ENCODE measurements at regions not wholly inside any gene's neighbourhood (a gene's known extent, or its start where the extent isn't known, plus 50 kb on each side); places are given as distances from the start of the nearest gene placed in this dataset.

DNA sequence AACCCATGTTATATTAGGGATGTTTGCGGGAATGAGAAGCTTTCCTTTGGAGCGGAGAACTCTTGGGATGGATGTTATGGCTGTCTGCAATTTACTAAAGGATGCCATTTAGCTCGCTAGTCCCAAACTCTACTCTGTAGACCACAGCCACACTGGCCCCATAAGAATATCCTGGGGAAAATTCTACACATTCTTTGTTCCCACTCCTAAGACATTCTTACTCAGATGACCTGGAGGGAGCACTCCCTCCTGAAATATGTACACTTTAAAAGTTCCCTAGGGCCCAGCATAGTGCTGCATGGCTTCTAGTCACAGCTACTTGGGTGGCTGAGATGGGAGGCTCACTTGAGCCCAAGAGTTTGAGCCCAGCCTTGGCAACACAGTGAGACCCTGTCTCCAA is 288.7 kb upstream of the RORA start:
- no peak overlapping the region for H3K9ac ChIP-seq (ENCODE audit: low read length)
- H2AFZ ChIP-seq (ENCODE audit: low read length) = no peak overlapping the region
- H3K27me3 ChIP-seq (ENCODE audit: low read length) = no peaks in the 10 kb centered on the region
- no peak for DNase-seq
- H3K36me3 ChIP-seq (ENCODE audit: insufficient read depth, low read length) = no peaks in the 10 kb centered on the region
- no peak overlapping the region for H3K27ac ChIP-seq (ENCODE audit: low read length)
- no peaks in the 10 kb centered on the region for H3K9me3 ChIP-seq (ENCODE audit: low read length)
- H3K4me1 ChIP-seq (ENCODE audit: low read length) = no peaks in the 10 kb centered on the region
- H3K4me3 ChIP-seq (ENCODE audit: low read length) = no peak overlapping the region
- H4K20me1 ChIP-seq (ENCODE audit: insufficient read depth, low read depth, low read length) = no peaks in the 10 kb centered on the region
- H3K9me2 ChIP-seq (replicated peaks; ENCODE audit: insufficient read depth, low read length) = no peaks in the 10 kb centered on the region
- H3K4me2 ChIP-seq (ENCODE audit: low read depth, low read length, poor library complexity, severe bottlenecking) = no peak overlapping the region
- no peaks in the 10 kb centered on the region for H3K79me2 ChIP-seq (ENCODE audit: low read length)

- Histone ChIP-seq H3K9me2 (replicated peaks; ENCODE audit: insufficient read depth, low read length) (no peaks in the 10 kb centered on the region), H4K20me1 (ENCODE audit: insufficient read depth, low read depth, low read length) (no peaks in the 10 kb centered on the region), H3K4me3 (ENCODE audit: low read length) (no peak overlapping the region), H3K79me2 (ENCODE audit: low read length) (no peaks in the 10 kb centered on the region), H3K9ac (ENCODE audit: low read length) (no peak overlapping the region), H3K9me3 (ENCODE audit: low read length) (no peaks in the 10 kb centered on the region), H2AFZ (ENCODE audit: low read length) (no peak overlapping the region), H3K27me3 (ENCODE audit: low read length) (no peaks in the 10 kb centered on the region), H3K27ac (ENCODE audit: low read length) (no peak overlapping the region), H3K4me1 (ENCODE audit: low read length) (no peaks in the 10 kb centered on the region), H3K36me3 (ENCODE audit: insufficient read depth, low read length) (no peaks in the 10 kb centered on the region), H3K4me2 (ENCODE audit: low read depth, low read length, poor library complexity, severe bottlenecking) (no peak overlapping the region)
- DNase-seq = no peak
These were observed 288.2 kb upstream of the RORA start for GRCh38 chr15:61517335-61517734.

- DNase-seq = no peak
- no peaks in the 10 kb centered on the region for H3K36me3 ChIP-seq (ENCODE audit: insufficient read depth, low read length)
- no peak overlapping the region for H3K4me3 ChIP-seq (ENCODE audit: low read length)
- no peaks in the 10 kb centered on the region for H3K9me3 ChIP-seq (ENCODE audit: low read length)
- no peaks in the 10 kb centered on the region for H3K79me2 ChIP-seq (ENCODE audit: low read length)
- no peak overlapping the region for H2AFZ ChIP-seq (ENCODE audit: low read length)
- no peak overlapping the region for H3K4me2 ChIP-seq (ENCODE audit: low read depth, low read length, poor library complexity, severe bottlenecking)
- H3K27ac ChIP-seq (ENCODE audit: low read length) = no peak overlapping the region
- H3K4me1 ChIP-seq (ENCODE audit: low read length) = no peaks in the 10 kb centered on the region
- no peaks in the 10 kb centered on the region for H4K20me1 ChIP-seq (ENCODE audit: insufficient read depth, low read depth, low read length)
- H3K9me2 ChIP-seq (replicated peaks; ENCODE audit: insufficient read depth, low read length) = no peaks in the 10 kb centered on the region
- no peak overlapping the region for H3K9ac ChIP-seq (ENCODE audit: low read length)
- no peaks in the 10 kb centered on the region for H3K27me3 ChIP-seq (ENCODE audit: low read length)
These were observed 282.7 kb upstream of the RORA start for GRCh38 chr15:61511756-61512155.

- no peak overlapping the region for H3K9ac ChIP-seq (ENCODE audit: low read length)
- H3K4me3 ChIP-seq (ENCODE audit: low read length) = no peak overlapping the region
- no peaks in the 10 kb centered on the region for H3K9me2 ChIP-seq (replicated peaks; ENCODE audit: insufficient read depth, low read length)
- no peak overlapping the region for H3K27ac ChIP-seq (ENCODE audit: low read length)
- no peaks in the 10 kb centered on the region for H3K9me3 ChIP-seq (ENCODE audit: low read length)
- no peaks in the 10 kb centered on the region for H3K27me3 ChIP-seq (ENCODE audit: low read length)
- H3K4me2 ChIP-seq (ENCODE audit: low read depth, low read length, poor library complexity, severe bottlenecking) = no peak overlapping the region
- H4K20me1 ChIP-seq (ENCODE audit: insufficient read depth, low read depth, low read length) = no peaks in the 10 kb centered on the region
- H3K36me3 ChIP-seq (ENCODE audit: insufficient read depth, low read length) = no peaks in the 10 kb centered on the region
- H3K4me1 ChIP-seq (ENCODE audit: low read length) = no peaks in the 10 kb centered on the region
- DNase-seq = no peak
- H3K79me2 ChIP-seq (ENCODE audit: low read length) = no peaks in the 10 kb centered on the region
- no peak overlapping the region for H2AFZ ChIP-seq (ENCODE audit: low read length)
These were observed 282.0 kb upstream of the RORA start for GRCh38 chr15:61511089-61511488.

GRCh38 chr15:61509327-61509840 is 280.3 kb upstream of the RORA start:
- H4K20me1 ChIP-seq (ENCODE audit: insufficient read depth, low read depth, low read length) = no peaks in the 10 kb centered on the region

GRCh38 chr15:61503383-61503969 is 274.4 kb upstream of the RORA start:
- H3K9me3 ChIP-seq (ENCODE audit: low read length) = no peaks in the 10 kb centered on the region
- no peak overlapping the region for H2AFZ ChIP-seq (ENCODE audit: low read length)
- DNase-seq = no peak
- no peak overlapping the region for H3K27ac ChIP-seq (ENCODE audit: low read length)
- no peak overlapping the region for H3K9ac ChIP-seq (ENCODE audit: low read length)
- no peaks in the 10 kb centered on the region for H3K79me2 ChIP-seq (ENCODE audit: low read length)
- H3K9me2 ChIP-seq (replicated peaks; ENCODE audit: insufficient read depth, low read length) = no peaks in the 10 kb centered on the region
- H3K4me3 ChIP-seq (ENCODE audit: low read length) = no peak overlapping the region
- no peaks in the 10 kb centered on the region for H3K27me3 ChIP-seq (ENCODE audit: low read length)
- no peak overlapping the region for H3K4me2 ChIP-seq (ENCODE audit: low read depth, low read length, poor library complexity, severe bottlenecking)
- H4K20me1 ChIP-seq (ENCODE audit: insufficient read depth, low read depth, low read length) = no peaks in the 10 kb centered on the region
- no peaks in the 10 kb centered on the region for H3K36me3 ChIP-seq (ENCODE audit: insufficient read depth, low read length)
- H3K4me1 ChIP-seq (ENCODE audit: low read length) = no peaks in the 10 kb centered on the region

More at GRCh38 chr15:61509327-61509840, 280.3 kb upstream of the RORA start:
- H3K9me3 ChIP-seq (ENCODE audit: low read length) = no peaks in the 10 kb centered on the region
- H3K4me2 ChIP-seq (ENCODE audit: low read depth, low read length, poor library complexity, severe bottlenecking) = no peak overlapping the region
- no peak overlapping the region for H3K9ac ChIP-seq (ENCODE audit: low read length)
- no peaks in the 10 kb centered on the region for H3K9me2 ChIP-seq (replicated peaks; ENCODE audit: insufficient read depth, low read length)
- H3K79me2 ChIP-seq (ENCODE audit: low read length) = no peaks in the 10 kb centered on the region
- H3K4me3 ChIP-seq (ENCODE audit: low read length) = no peak overlapping the region
- H3K36me3 ChIP-seq (ENCODE audit: insufficient read depth, low read length) = no peaks in the 10 kb centered on the region
- H3K27ac ChIP-seq (ENCODE audit: low read length) = no peak overlapping the region
- H2AFZ ChIP-seq (ENCODE audit: low read length) = no peak overlapping the region
- no peak for DNase-seq
- no peaks in the 10 kb centered on the region for H3K27me3 ChIP-seq (ENCODE audit: low read length)
- no peaks in the 10 kb centered on the region for H3K4me1 ChIP-seq (ENCODE audit: low read length)

DNA sequence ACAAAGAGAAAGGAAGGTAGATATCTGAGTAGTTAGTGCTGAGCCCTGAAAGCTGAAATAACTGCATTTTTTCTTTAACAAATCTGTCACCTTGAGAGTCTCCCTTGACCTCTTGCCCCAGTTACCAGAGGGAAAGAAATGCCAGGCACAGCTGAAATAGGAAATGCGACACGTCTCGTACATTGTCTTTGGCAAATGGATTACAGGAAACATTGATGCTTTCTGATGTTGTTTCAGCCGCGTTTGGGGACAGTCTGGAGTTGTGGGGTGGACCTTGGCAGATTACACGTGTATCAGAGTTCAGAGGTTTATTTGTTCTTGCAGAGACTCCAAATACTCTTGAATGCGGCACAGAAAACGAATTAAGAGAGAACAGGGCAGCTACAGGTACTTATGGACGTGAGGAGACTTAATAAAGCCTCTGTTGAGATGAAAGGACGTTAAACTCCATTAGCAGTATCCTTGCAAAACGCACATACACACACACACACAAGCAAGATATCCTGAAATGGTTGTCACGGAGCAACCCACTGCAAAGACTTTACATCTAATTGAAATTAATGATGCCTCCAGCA is 272.8 kb upstream of the RORA start:
- no peaks in the 10 kb centered on the region for H3K4me1 ChIP-seq (ENCODE audit: low read length)
- no peak overlapping the region for H2AFZ ChIP-seq (ENCODE audit: low read length)
- H3K79me2 ChIP-seq (ENCODE audit: low read length) = no peaks in the 10 kb centered on the region
- no peak for DNase-seq
- no peak overlapping the region for H3K4me2 ChIP-seq (ENCODE audit: low read depth, low read length, poor library complexity, severe bottlenecking)
- no peaks in the 10 kb centered on the region for H4K20me1 ChIP-seq (ENCODE audit: insufficient read depth, low read depth, low read length)
- no peaks in the 10 kb centered on the region for H3K27me3 ChIP-seq (ENCODE audit: low read length)
- H3K9me2 ChIP-seq (replicated peaks; ENCODE audit: insufficient read depth, low read length) = no peaks in the 10 kb centered on the region
- H3K9me3 ChIP-seq (ENCODE audit: low read length) = no peaks in the 10 kb centered on the region
- no peak overlapping the region for H3K27ac ChIP-seq (ENCODE audit: low read length)
- no peak overlapping the region for H3K4me3 ChIP-seq (ENCODE audit: low read length)
- no peaks in the 10 kb centered on the region for H3K36me3 ChIP-seq (ENCODE audit: insufficient read depth, low read length)
- no peak overlapping the region for H3K9ac ChIP-seq (ENCODE audit: low read length)

- Histone ChIP-seq H3K79me2 (ENCODE audit: low read length) (no peaks in the 10 kb centered on the region), H3K27me3 (ENCODE audit: low read length) (no peaks in the 10 kb centered on the region), H3K36me3 (ENCODE audit: insufficient read depth, low read length) (no peaks in the 10 kb centered on the region), H4K20me1 (ENCODE audit: insufficient read depth, low read depth, low read length) (no peaks in the 10 kb centered on the region), H3K27ac (ENCODE audit: low read length) (no peak overlapping the region), H2AFZ (ENCODE audit: low read length) (no peak overlapping the region), H3K9me2 (replicated peaks; ENCODE audit: insufficient read depth, low read length) (no peaks in the 10 kb centered on the region), H3K4me2 (ENCODE audit: low read depth, low read length, poor library complexity, severe bottlenecking) (no peak overlapping the region), H3K9ac (ENCODE audit: low read length) (no peak overlapping the region), H3K4me3 (ENCODE audit: low read length) (no peak overlapping the region), H3K9me3 (ENCODE audit: low read length) (no peaks in the 10 kb centered on the region), H3K4me1 (ENCODE audit: low read length) (no peaks in the 10 kb centered on the region)
- no peak for DNase-seq
These were observed 272.0 kb upstream of the RORA start for GRCh38 chr15:61500951-61501620.

Measured in Karpas-422 (cell line).